Liver (tissue), 3 donors: ENCODE measurements at regions not wholly inside any gene's neighbourhood (a gene's known extent, or its start where the extent isn't known, plus 50 kb on each side); places are given as distances from the start of the nearest gene placed in this dataset.

Source experiments
- EGR1 ChIP-seq, 2 donors: IDR thresholded peaks; 2 replicates each; pipeline ENCODE4 v1.6.1; 2016 to 2018; ENCODE audit warnings: antibody characterized with exemption in 2 of 2, low read depth in 2 of 2
- FOXA1 ChIP-seq: IDR thresholded peaks from 2 replicates; pipeline ENCODE4 v1.6.1; 2016; ENCODE audit warnings: antibody characterized with exemption
- GABPA ChIP-seq, 2 donors: IDR thresholded peaks in 1 of 2; conservative IDR thresholded peaks in 1 of 2; 2 replicates each; pipeline ENCODE4 v1.6.1; 2016; ENCODE audit warnings: antibody characterized with exemption in 2 of 2, mild to moderate bottlenecking in 1 of 2, moderate library complexity in 1 of 2
- JUND ChIP-seq, 2 donors: IDR thresholded peaks; 2 replicates each; pipeline ENCODE4 v1.6.1; 2016; ENCODE audit warnings: antibody characterized with exemption in 2 of 2
- NR2F2 ChIP-seq: IDR thresholded peaks from 2 replicates; pipeline ENCODE4 v1.6.1; 2016; ENCODE audit warnings: antibody characterized with exemption
- RXRA ChIP-seq, 2 donors: IDR thresholded peaks; 2 replicates each; pipeline ENCODE4 v1.6.1; 2017 to 2018; ENCODE audit warnings: antibody characterized with exemption in 2 of 2, mild to moderate bottlenecking in 1 of 2
- SP1 ChIP-seq: IDR thresholded peaks from 2 replicates; pipeline ENCODE4 v1.6.1; 2018; ENCODE audit warnings: antibody characterized with exemption, mild to moderate bottlenecking
- TAF1 ChIP-seq: conservative IDR thresholded peaks from 2 replicates; pipeline ENCODE4 v1.6.1; 2016; ENCODE audit warnings: antibody characterized with exemption, mild to moderate bottlenecking
- YY1 ChIP-seq: IDR thresholded peaks from 2 replicates; pipeline ENCODE4 v1.6.1; 2016; ENCODE audit warnings: antibody characterized with exemption, mild to moderate bottlenecking
- ZBTB33 ChIP-seq: IDR thresholded peaks from 2 replicates; pipeline ENCODE4 v1.6.1; 2016; ENCODE audit warnings: antibody characterized with exemption
- TF ChIP-seq, protein P1 (sequence below): fragments of 150-350 bp; IDR thresholded peaks from 2 replicates; pipeline ENCODE4 v1.5.1; 2017; ENCODE audit warnings: improper control_type of control experiment, low read depth, low read length; ENCODE audit not compliant: missing input control
- TF ChIP-seq, protein P2 (sequence below): IDR thresholded peaks from 2 replicates; pipeline ENCODE4 v1.6.1; 2016; ENCODE audit warnings: antibody characterized with exemption
- TF ChIP-seq, protein P3 (sequence below): IDR thresholded peaks from 2 replicates; pipeline ENCODE4 v1.6.1; 2016; ENCODE audit warnings: antibody characterized with exemption
- TF ChIP-seq, protein P4 (sequence below): IDR thresholded peaks from 2 replicates; pipeline ENCODE4 v1.6.1; 2016; ENCODE audit warnings: antibody characterized with exemption, mild to moderate bottlenecking
- donor health status: healthy.
- donor health status: healthy.

GRCh38 chr7:79971058-79971457 is 163.6 kb upstream of the GNAI1 start:
- TF ChIP-seq, protein P1, sequence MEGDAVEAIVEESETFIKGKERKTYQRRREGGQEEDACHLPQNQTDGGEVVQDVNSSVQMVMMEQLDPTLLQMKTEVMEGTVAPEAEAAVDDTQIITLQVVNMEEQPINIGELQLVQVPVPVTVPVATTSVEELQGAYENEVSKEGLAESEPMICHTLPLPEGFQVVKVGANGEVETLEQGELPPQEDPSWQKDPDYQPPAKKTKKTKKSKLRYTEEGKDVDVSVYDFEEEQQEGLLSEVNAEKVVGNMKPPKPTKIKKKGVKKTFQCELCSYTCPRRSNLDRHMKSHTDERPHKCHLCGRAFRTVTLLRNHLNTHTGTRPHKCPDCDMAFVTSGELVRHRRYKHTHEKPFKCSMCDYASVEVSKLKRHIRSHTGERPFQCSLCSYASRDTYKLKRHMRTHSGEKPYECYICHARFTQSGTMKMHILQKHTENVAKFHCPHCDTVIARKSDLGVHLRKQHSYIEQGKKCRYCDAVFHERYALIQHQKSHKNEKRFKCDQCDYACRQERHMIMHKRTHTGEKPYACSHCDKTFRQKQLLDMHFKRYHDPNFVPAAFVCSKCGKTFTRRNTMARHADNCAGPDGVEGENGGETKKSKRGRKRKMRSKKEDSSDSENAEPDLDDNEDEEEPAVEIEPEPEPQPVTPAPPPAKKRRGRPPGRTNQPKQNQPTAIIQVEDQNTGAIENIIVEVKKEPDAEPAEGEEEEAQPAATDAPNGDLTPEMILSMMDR, result no peak
- TF ChIP-seq YY1, result no peak
- TF ChIP-seq, protein P2, sequence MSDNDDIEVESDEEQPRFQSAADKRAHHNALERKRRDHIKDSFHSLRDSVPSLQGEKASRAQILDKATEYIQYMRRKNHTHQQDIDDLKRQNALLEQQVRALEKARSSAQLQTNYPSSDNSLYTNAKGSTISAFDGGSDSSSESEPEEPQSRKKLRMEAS, result no peak
- no peak for TF ChIP-seq RXRA (IDR thresholded peaks at IDR 0.05)
- TF ChIP-seq SP1, result no peak
- TF ChIP-seq EGR1 (IDR thresholded peaks at IDR 0.05; ENCODE audit: low read depth in 2 of 2), result no peak
- no peak for TF ChIP-seq TAF1
- TF ChIP-seq FOXA1, result no peak
- no peak for TF ChIP-seq ZBTB33
- TF ChIP-seq JUND (IDR thresholded peaks at IDR 0.05), result no peak
- no peak for TF ChIP-seq NR2F2
- TF ChIP-seq, protein P3, sequence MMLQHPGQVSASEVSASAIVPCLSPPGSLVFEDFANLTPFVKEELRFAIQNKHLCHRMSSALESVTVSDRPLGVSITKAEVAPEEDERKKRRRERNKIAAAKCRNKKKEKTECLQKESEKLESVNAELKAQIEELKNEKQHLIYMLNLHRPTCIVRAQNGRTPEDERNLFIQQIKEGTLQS, result no peak
- no peak for TF ChIP-seq GABPA (IDR thresholded peaks at IDR 0.05 in 1 of 2, conservative IDR thresholded peaks at IDR 0.05 in 1 of 2)
- TF ChIP-seq, protein P4, sequence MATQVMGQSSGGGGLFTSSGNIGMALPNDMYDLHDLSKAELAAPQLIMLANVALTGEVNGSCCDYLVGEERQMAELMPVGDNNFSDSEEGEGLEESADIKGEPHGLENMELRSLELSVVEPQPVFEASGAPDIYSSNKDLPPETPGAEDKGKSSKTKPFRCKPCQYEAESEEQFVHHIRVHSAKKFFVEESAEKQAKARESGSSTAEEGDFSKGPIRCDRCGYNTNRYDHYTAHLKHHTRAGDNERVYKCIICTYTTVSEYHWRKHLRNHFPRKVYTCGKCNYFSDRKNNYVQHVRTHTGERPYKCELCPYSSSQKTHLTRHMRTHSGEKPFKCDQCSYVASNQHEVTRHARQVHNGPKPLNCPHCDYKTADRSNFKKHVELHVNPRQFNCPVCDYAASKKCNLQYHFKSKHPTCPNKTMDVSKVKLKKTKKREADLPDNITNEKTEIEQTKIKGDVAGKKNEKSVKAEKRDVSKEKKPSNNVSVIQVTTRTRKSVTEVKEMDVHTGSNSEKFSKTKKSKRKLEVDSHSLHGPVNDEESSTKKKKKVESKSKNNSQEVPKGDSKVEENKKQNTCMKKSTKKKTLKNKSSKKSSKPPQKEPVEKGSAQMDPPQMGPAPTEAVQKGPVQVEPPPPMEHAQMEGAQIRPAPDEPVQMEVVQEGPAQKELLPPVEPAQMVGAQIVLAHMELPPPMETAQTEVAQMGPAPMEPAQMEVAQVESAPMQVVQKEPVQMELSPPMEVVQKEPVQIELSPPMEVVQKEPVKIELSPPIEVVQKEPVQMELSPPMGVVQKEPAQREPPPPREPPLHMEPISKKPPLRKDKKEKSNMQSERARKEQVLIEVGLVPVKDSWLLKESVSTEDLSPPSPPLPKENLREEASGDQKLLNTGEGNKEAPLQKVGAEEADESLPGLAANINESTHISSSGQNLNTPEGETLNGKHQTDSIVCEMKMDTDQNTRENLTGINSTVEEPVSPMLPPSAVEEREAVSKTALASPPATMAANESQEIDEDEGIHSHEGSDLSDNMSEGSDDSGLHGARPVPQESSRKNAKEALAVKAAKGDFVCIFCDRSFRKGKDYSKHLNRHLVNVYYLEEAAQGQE, result no peak
